CD4-positive, alpha-beta T cell (primary cell): ENCODE measurements at regions not wholly inside any gene's neighbourhood (a gene's known extent, or its start where the extent isn't known, plus 50 kb on each side); places are given as distances from the start of the nearest gene placed in this dataset.

Experiments
- ATAC-seq: fragments of 200-7000 bp; cut with Tn5 transposase; one replicate; pipeline ENCODE4 v1.10.0; 2022; ENCODE audit warnings: mild to moderate bottlenecking; ENCODE audit not compliant: poor library complexity
- CTCF ChIA-PET: fragments of 350-600 bp; sonication (Branson Sonifier 250); formaldehyde crosslinking; loops from one replicate; lab custom pipeline; 2021; ENCODE audit warnings: antibody characterized with exemption, inconsistent platforms; lab: Charles Lee
- POLR2A ChIA-PET: fragments of 350-600 bp; sonication (Branson Sonifier 250); formaldehyde crosslinking; loops from one replicate; lab custom pipeline; 2021; ENCODE audit warnings: antibody characterized with exemption, inconsistent platforms; lab: Charles Lee
- DNase-seq, 14 experiments: peaks; one replicate each; pipeline ENCODE4 v3.0.0-alpha.2; 2013 to 2020; ENCODE audit warnings: mixed read lengths in 2 of 14
- H3K27ac ChIP-seq, 2 donors: one replicate each; pipeline versions ENCODE4 v1.5.1 to v1.7.0; 2013; ENCODE audit warnings: low read length in 2 of 2, low read depth in 1 of 2, mild to moderate bottlenecking in 1 of 2
- H3K27me3 ChIP-seq, 2 experiments: 1 replicate in 1 of 2; 2 replicates in 1 of 2; pipeline versions ENCODE4 v1.6.1 to v1.7.0; 2013; ENCODE audit warnings: low read length in 2 of 2, control low read depth in 1 of 2, mild to moderate bottlenecking in 1 of 2, moderate library complexity in 1 of 2; ENCODE audit not compliant: insufficient read depth in 2 of 2, control insufficient read depth in 1 of 2
- H3K36me3 ChIP-seq: one replicate; pipeline ENCODE4 v1.6.1; 2013; ENCODE audit warnings: low read length, control low read depth; ENCODE audit not compliant: insufficient read depth
- H3K4me1 ChIP-seq: one replicate; pipeline ENCODE4 v1.6.1; 2013; ENCODE audit warnings: low read length, control low read depth; ENCODE audit not compliant: insufficient read depth
- H3K4me3 ChIP-seq: one replicate; pipeline ENCODE4 v1.5.1; 2013; ENCODE audit warnings: mild to moderate bottlenecking, low read length, moderate library complexity
- H3K9me3 ChIP-seq, 2 experiments: 1 replicate in 1 of 2; 2 replicates in 1 of 2; pipeline versions ENCODE4 v1.6.1 to v1.7.0; 2013; ENCODE audit warnings: low read length in 2 of 2, mild to moderate bottlenecking in 2 of 2, control low read depth in 1 of 2, moderate library complexity in 1 of 2; ENCODE audit not compliant: control insufficient read depth in 1 of 2, insufficient read depth in 1 of 2
- H3K27ac Mint-ChIP-seq: one replicate; pipeline ENCODE4 v1.8.0; 2020; ENCODE audit warnings: mixed read lengths
- H3K27me3 Mint-ChIP-seq: one replicate; pipeline ENCODE4 v1.8.0; 2021; ENCODE audit warnings: mixed read lengths
- H3K36me3 Mint-ChIP-seq: one replicate; pipeline ENCODE4 v1.8.0; 2021; ENCODE audit warnings: low read depth, mixed read lengths
- H3K4me1 Mint-ChIP-seq: one replicate; pipeline ENCODE4 v1.8.0; 2021; ENCODE audit warnings: low read depth, mixed read lengths
- H3K4me3 Mint-ChIP-seq: one replicate; pipeline ENCODE4 v1.8.0; 2020; ENCODE audit warnings: mild to moderate bottlenecking, mixed read lengths
- H3K9me3 Mint-ChIP-seq: one replicate; pipeline ENCODE4 v1.8.0; 2020; ENCODE audit warnings: mixed read lengths
- intact Hi-C, 2 experiments: fragments of 100-400 bp; cut with DNase I in 1 of 2; cut with micrococcal nuclease in 1 of 2; formaldehyde crosslinking; loops; one replicate each; pipeline versions ENCODE4 v1.15.1 to v1.9.0; 2023 to 2025; cut with DNase I, micrococcal nuclease
- TF ChIP-seq, protein P1 (sequence below): fragments of 200-600 bp; IDR thresholded peaks from one replicate; pipeline ENCODE4 v1.8.0; 2022; ENCODE audit warnings: antibody characterized with exemption, mild to moderate bottlenecking

DNA sequence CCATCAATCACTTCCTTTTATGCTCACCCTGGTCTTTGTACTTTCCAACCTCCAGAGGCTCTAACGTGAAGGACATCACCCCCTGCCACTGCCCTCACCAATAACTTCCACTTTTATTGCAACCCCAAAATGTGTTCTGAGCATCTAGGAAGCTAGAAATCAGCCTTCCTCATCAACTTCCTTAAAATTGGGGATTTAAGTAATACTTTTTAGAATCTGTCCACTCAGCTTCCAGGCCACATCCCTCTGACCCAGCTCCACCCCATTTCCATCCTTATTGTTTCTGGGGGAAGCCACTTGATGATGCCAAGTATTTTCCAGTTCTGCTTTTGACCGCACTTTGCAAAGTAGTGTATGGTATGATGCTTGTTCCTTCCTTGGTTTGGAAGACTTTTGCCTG is 73.5 kb upstream of the XCR1 start:
- Histone ChIP-seq H3K36me3 (no peaks in the 10 kb centered on the region), H3K27ac (no peak overlapping the region), H3K4me3 (no peak overlapping the region), H3K4me1 (peaks cover 34% of the 10 kb centered on the region), H3K9me3 (no peaks in the 10 kb centered on the region), H3K27me3 (no peaks in the 10 kb centered on the region)
- intact Hi-C loops: no loop called here
- Mint-ChIP-seq H3K36me3 (no peaks in the 10 kb centered on the region), H3K4me3 (no peak overlapping the region), H3K27me3 (no peaks in the 10 kb centered on the region), H3K9me3 (no peaks in the 10 kb centered on the region), H3K4me1 (peaks cover 45% of the 10 kb centered on the region), H3K27ac (no peak overlapping the region)
- CTCF ChIA-PET: no interaction called here
- POLR2A ChIA-PET: no interaction called here
- DNase-seq (peak in 3 of 14 experiments; percentile 28 to 53 (median 50)), ATAC-seq (no peak)
- TF ChIP-seq, protein P1, sequence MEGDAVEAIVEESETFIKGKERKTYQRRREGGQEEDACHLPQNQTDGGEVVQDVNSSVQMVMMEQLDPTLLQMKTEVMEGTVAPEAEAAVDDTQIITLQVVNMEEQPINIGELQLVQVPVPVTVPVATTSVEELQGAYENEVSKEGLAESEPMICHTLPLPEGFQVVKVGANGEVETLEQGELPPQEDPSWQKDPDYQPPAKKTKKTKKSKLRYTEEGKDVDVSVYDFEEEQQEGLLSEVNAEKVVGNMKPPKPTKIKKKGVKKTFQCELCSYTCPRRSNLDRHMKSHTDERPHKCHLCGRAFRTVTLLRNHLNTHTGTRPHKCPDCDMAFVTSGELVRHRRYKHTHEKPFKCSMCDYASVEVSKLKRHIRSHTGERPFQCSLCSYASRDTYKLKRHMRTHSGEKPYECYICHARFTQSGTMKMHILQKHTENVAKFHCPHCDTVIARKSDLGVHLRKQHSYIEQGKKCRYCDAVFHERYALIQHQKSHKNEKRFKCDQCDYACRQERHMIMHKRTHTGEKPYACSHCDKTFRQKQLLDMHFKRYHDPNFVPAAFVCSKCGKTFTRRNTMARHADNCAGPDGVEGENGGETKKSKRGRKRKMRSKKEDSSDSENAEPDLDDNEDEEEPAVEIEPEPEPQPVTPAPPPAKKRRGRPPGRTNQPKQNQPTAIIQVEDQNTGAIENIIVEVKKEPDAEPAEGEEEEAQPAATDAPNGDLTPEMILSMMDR: no peak

DNA sequence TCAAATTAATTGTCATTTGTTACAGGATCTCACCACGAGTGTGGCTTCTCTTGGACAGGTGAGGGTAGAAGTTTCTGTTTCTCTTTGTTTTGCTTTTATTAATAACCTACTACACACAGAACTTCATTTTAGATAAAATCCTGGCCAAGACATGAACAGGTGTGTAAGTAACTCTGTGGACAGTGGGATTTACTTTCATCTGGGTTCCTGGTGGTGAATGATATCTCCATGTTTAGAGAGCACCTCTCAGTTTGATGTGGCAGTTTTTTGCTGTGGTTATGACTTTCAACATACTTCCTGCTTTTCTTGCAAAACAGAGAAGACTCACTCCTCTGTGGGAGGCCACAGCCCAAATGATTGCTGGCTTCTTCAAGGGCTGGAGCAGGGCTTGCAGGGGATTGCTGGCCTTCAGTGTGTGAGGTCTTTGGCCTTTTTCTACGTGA is 71.1 kb upstream of the XCR1 start:
- Mint-ChIP-seq H3K4me1 (peaks cover 49% of the 10 kb centered on the region), H3K27me3 (no peaks in the 10 kb centered on the region), H3K36me3 (no peaks in the 10 kb centered on the region), H3K9me3 (no peaks in the 10 kb centered on the region), H3K4me3 (peak overlapping the region; percentile 72), H3K27ac (peak overlapping the region; percentile 62)
- Histone ChIP-seq H3K36me3 (no peaks in the 10 kb centered on the region), H3K4me3 (no peak overlapping the region), H3K27ac (peak overlapping the region; percentile 27 to 81), H3K27me3 (no peaks in the 10 kb centered on the region), H3K4me1 (peaks cover 26% of the 10 kb centered on the region), H3K9me3 (no peaks in the 10 kb centered on the region)
- TF ChIP-seq, protein P1: no peak
- ATAC-seq: peak; percentile 82
- CTCF ChIA-PET: interaction anchor here (1.8 kb wide), 1 partner anchor 19 kb away, joined by 5 read pairs; no protein-coding TSS in a partner anchor
- intact Hi-C loops: loop anchor here in 1 of 2 experiments (10.0 kb wide), 1 partner anchor 116 kb away; no protein-coding TSS in a partner anchor
- peak in 10 of 14 experiments; percentile 12 to 76 (median 32) for DNase-seq
- POLR2A ChIA-PET: interaction anchor here (1.0 to 2.0 kb wide), 6 partner anchors 10 to 409 kb away, joined by 3 to 5 read pairs (median 4); partner anchors contain the start of genes CCR1 and SACM1L

DNA sequence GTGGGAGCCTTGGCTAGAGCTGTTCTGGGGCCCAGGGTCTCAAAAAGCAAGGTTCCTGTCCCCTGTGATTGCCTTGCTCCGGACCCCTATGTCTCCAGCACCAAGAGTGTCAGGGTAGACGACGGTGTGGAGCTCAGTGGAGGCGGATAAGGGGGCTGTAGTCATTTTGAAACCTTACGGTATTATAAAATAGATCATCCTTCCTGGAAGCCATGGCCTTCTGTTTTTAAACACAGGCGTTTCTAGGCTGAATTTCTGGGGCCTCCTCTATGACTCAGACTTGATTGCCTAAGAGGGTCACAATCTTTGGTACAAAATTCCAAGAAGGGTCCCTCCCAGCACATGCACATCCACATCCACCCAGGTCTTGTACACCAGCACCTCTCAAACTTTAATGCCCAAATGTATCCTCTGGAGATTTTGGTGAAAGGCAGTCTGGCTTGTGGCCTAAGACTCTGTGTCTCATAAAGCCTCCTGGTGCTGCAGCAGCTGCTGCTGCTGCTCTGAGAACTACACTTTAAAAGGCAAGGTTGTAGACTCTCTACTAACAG is 70.5 kb upstream of the XCR1 start:
- Histone ChIP-seq H3K4me3 (no peak overlapping the region), H3K27ac (peak overlapping the region; percentile 27 to 81), H3K9me3 (no peaks in the 10 kb centered on the region), H3K27me3 (no peaks in the 10 kb centered on the region), H3K36me3 (no peaks in the 10 kb centered on the region), H3K4me1 (peaks cover 26% of the 10 kb centered on the region)
- intact Hi-C loops: loop anchor here in 1 of 2 experiments (10.0 kb wide), 1 partner anchor 117 kb away; no protein-coding TSS in a partner anchor
- Mint-ChIP-seq H3K27ac (peak overlapping the region; percentile 62), H3K27me3 (no peaks in the 10 kb centered on the region), H3K36me3 (no peaks in the 10 kb centered on the region), H3K9me3 (no peaks in the 10 kb centered on the region), H3K4me1 (peaks cover 49% of the 10 kb centered on the region), H3K4me3 (peak overlapping the region; percentile 72)
- TF ChIP-seq, protein P1: no peak
- peak in 6 of 14 experiments; percentile 5 to 57 (median 32) for DNase-seq
- POLR2A ChIA-PET: interaction anchor here (0.9 to 2.0 kb wide), 6 partner anchors 10 to 408 kb away, joined by 3 to 4 read pairs (median 3); partner anchors contain the start of gene SACM1L
- CTCF ChIA-PET: interaction anchor here (1.8 kb wide), 1 partner anchor 19 kb away, joined by 5 read pairs; no protein-coding TSS in a partner anchor
- ATAC-seq: peak; percentile 45
